ENCODE measurements at regions not wholly inside any gene's neighbourhood (a gene's known extent, or its start where the extent isn't known, plus 50 kb on each side); places are given as distances from the start of the nearest gene placed in this dataset.

DNA sequence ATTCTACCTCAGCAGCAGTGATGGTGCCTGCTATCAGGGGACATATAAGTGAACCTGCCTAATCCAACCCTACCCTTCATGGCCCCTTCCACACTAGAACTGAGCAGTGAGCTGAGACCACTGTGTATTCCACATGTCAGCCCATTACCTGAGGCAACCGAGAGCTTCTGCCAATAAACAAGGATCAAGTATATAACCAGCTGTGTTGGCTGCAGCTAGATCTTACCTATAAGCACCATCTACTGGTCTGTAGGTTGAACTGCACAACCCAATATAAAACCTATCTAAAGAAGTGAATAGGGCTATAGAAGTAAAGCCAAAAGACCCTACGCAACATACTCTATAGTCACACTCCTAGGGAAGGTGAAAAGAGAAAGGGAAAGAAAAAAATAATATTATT is 376.9 kb downstream of the HHIPL2 start:
- peak; percentile 65 for FAIRE-seq
- ChIA-PET CTCF (ENCODE audit: partially characterized antibody) (interaction anchor here (0.6 to 3.2 kb wide), 35 partner anchors 8 to 735 kb away, joined by 3 to 25 read pairs (median 4); no protein-coding TSS in a partner anchor), POLR2A (ENCODE audit: partially characterized antibody) (interaction anchor here (1.5 kb wide), 1 partner anchor 284 kb away, joined by 3 read pairs; no protein-coding TSS in a partner anchor)
- Histone ChIP-seq H2BK20ac (ENCODE audit: low read length) (no peak overlapping the region), H3K27me3 (replicated peaks in 1 of 4; ENCODE audit: control insufficient read depth in 3 of 4, extremely low read depth in 1 of 4, insufficient read depth in 3 of 4, low read length in 3 of 4) (no peaks in the 10 kb centered on the region), H2AK5ac (ENCODE audit: low read depth, low read length) (no peak overlapping the region), H3K4me1 (replicated peaks in 1 of 4; ENCODE audit: control insufficient read depth in 3 of 4, insufficient read depth in 4 of 4, low read length in 3 of 4) (no peaks in the 10 kb centered on the region), H3K27ac (ENCODE audit: low read depth, low read length) (no peak overlapping the region), H3K56ac (replicated peaks; ENCODE audit: insufficient read length, low read depth, low read length) (no peak overlapping the region), H2AFZ (ENCODE audit: low read length) (no peak overlapping the region), H4K8ac (ENCODE audit: extremely low read depth, insufficient read depth, low read length) (no peak overlapping the region), H2BK12ac (ENCODE audit: low read depth, low read length) (no peak overlapping the region), H3K79me1 (ENCODE audit: low read depth, low read length) (no peaks in the 10 kb centered on the region), H3K9ac (replicated peaks in 1 of 4; ENCODE audit: extremely low read depth in 1 of 4, low read depth in 3 of 4, low read length in 3 of 4) (no peak overlapping the region), H3K9me3 (ENCODE audit: insufficient read depth in 2 of 2, low read depth in 1 of 2, low read length in 1 of 2) (peaks cover 6 to 10% of the 10 kb centered on the region in 2 experiments), H3K79me2 (ENCODE audit: control insufficient read depth in 1 of 2, insufficient read depth in 2 of 2, low read length in 2 of 2) (no peaks in the 10 kb centered on the region), H2BK5ac (ENCODE audit: low read depth, low read length) (no peak overlapping the region), H4K5ac (ENCODE audit: insufficient read length, low read depth, low read length) (no peak overlapping the region), H3K36me3 (ENCODE audit: control insufficient read depth in 2 of 4, insufficient read depth in 4 of 4, low read length in 3 of 4) (no peaks in the 10 kb centered on the region), H4K91ac (replicated peaks; ENCODE audit: insufficient read length, low read length) (no peak overlapping the region), H2BK15ac (ENCODE audit: low read length) (no peak overlapping the region), H2BK120ac (replicated peaks; ENCODE audit: low read depth, low read length) (no peak overlapping the region), H3K4ac (replicated peaks; ENCODE audit: insufficient read length, low read depth, low read length) (no peak overlapping the region), H3K4me3 (ENCODE audit: extremely low read depth in 1 of 4, insufficient read depth in 2 of 4, low read depth in 3 of 4, low read length in 4 of 4) (no peak overlapping the region), H3K23ac (ENCODE audit: insufficient read length) (no peak overlapping the region), H3K4me2 (ENCODE audit: insufficient read depth in 1 of 2, low read depth in 2 of 2, low read length in 2 of 2) (no peak overlapping the region), H3K18ac (ENCODE audit: extremely low read depth, low read length) (no peak overlapping the region), H4K20me1 (replicated peaks in 1 of 2; ENCODE audit: control insufficient read depth in 1 of 2, insufficient read depth in 2 of 2, low read length in 2 of 2) (no peaks in the 10 kb centered on the region), H3K23me2 (ENCODE audit: low read depth, low read length) (no peaks in the 10 kb centered on the region), H3K14ac (ENCODE audit: insufficient read length) (no peak overlapping the region)
- no peak for TF ChIP-seq SIX5 (IDR thresholded peaks at IDR 0.05; ENCODE audit: low read depth, low read length)
- TF ChIP-seq CTCF (IDR thresholded peaks at IDR 0.05; ENCODE audit: control extremely low read depth in 1 of 3, insufficient read depth in 1 of 3, low read depth in 1 of 3, low read length in 3 of 3) = peak in 2 of 3 experiments; percentile 59; a peak in 3 of 4 replicates
- TF ChIP-seq RAD21 (IDR thresholded peaks at IDR 0.05 in 1 of 2, conservative IDR thresholded peaks at IDR 0.05 in 1 of 2; ENCODE audit: low read depth in 2 of 2, low read length in 2 of 2) = peak; percentile 75 to 79
- no peak for TF ChIP-seq SP4 (IDR thresholded peaks at IDR 0.05; ENCODE audit: low read length)
- no peak for TF ChIP-seq SP2 (IDR thresholded peaks at IDR 0.05; ENCODE audit: low read length)
- TF ChIP-seq RXRA (IDR thresholded peaks at IDR 0.05; ENCODE audit: insufficient read depth, low read depth, low read length) = no peak
- TF ChIP-seq CBX8 (IDR thresholded peaks at IDR 0.05; ENCODE audit: borderline replicate concordance, low read depth, low read length) = no peak
- TF ChIP-seq KDM5A (IDR thresholded peaks at IDR 0.05; ENCODE audit: low read length) = no peak
- no peak for TF ChIP-seq MAFK (IDR thresholded peaks at IDR 0.05; ENCODE audit: low read depth, low read length)
- no peak for TF ChIP-seq CHD1 (IDR thresholded peaks at IDR 0.05; ENCODE audit: low read depth, low read length)
- TF ChIP-seq SRF (IDR thresholded peaks at IDR 0.05; ENCODE audit: low read depth, low read length) = no peak
- 67% methylated on average over 2 of the region's 2 CpGs; no CpG with 5 or more reads in 1 of the 2 experiments for WGBS, 2 experiments (ENCODE audit: extremely low coverage in 1 of 2, insufficient coverage in 1 of 2, insufficient read length in 1 of 2, insufficient replicate concordance in 2 of 2, low coverage in 1 of 2, low lambda C conversion rate in 2 of 2, missing lambda C conversion rate in 1 of 2)
- peak in 1 of 2 experiments; percentile 42 for DNase-seq (ENCODE audit: low read depth in 1 of 2, low spot score in 2 of 2)

Data from H1 (cell line).